ENCODE measurements at regions not wholly inside any gene's neighbourhood (a gene's known extent, or its start where the extent isn't known, plus 50 kb on each side); places are given as distances from the start of the nearest gene placed in this dataset.

DNA sequence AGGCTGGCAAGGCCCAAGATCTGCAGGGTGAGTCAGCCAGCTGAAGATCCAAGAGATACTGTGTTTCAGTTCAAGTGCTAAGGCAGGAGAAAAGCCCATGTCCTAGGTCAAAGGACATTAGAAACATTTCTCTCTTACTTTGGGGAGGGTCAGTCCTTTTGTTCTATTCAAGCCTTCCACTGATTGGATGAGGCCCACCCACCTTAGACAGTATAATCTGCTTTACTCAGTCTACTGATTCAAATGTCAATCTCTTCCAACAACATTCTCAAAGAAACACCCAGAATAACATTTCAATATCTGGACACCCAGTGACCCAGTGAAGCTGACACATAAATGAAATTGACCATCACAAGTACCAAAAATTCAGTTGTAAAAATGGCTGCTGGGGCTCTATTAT lies 367.8 kb upstream of the ZP4 start:
- no peak for TF ChIP-seq CTCF (conservative IDR thresholded peaks at IDR 0.05)
- no peak for TF ChIP-seq ZFX (IDR thresholded peaks at IDR 0.05)
